ENCODE measurements at regions not wholly inside any gene's neighbourhood (a gene's known extent, or its start where the extent isn't known, plus 50 kb on each side); places are given as distances from the start of the nearest gene placed in this dataset.

GRCh38 chr13:109572389-109572788 lies 214.0 kb downstream of the IRS2 start:
- no peak for TF ChIP-seq CTCF (IDR thresholded peaks at IDR 0.05; ENCODE audit: unreplicated experiment)
- Mint-ChIP-seq H3K27me3 (peaks cover 5% of the 10 kb centered on the region), H3K27ac (no peak overlapping the region), H3K36me3 (ENCODE audit: insufficient read depth) (no peaks in the 10 kb centered on the region), H3K9me3 (ENCODE audit: low read depth) (no peaks in the 10 kb centered on the region), H3K4me3 (ENCODE audit: low read depth) (no peak overlapping the region), H3K4me1 (ENCODE audit: low read depth) (peaks cover 5% of the 10 kb centered on the region)
- DNase-seq (ENCODE audit: low spot score, unreplicated experiment): no peak

- TF ChIP-seq CTCF (IDR thresholded peaks at IDR 0.05; ENCODE audit: unreplicated experiment): no peak
- H3K4me3 Mint-ChIP-seq (ENCODE audit: low read depth): no peak overlapping the region
- no peaks in the 10 kb centered on the region for H3K36me3 Mint-ChIP-seq (ENCODE audit: insufficient read depth)
- H3K4me1 Mint-ChIP-seq (ENCODE audit: low read depth): no peaks in the 10 kb centered on the region
- H3K9me3 Mint-ChIP-seq (ENCODE audit: low read depth): no peaks in the 10 kb centered on the region
- no peak for DNase-seq (ENCODE audit: low spot score, unreplicated experiment)
- H3K27ac Mint-ChIP-seq: no peak overlapping the region
- H3K27me3 Mint-ChIP-seq: no peaks in the 10 kb centered on the region
Measured at GRCh38 chr13:109569958-109570711, 216.2 kb downstream of the IRS2 start.

DNA sequence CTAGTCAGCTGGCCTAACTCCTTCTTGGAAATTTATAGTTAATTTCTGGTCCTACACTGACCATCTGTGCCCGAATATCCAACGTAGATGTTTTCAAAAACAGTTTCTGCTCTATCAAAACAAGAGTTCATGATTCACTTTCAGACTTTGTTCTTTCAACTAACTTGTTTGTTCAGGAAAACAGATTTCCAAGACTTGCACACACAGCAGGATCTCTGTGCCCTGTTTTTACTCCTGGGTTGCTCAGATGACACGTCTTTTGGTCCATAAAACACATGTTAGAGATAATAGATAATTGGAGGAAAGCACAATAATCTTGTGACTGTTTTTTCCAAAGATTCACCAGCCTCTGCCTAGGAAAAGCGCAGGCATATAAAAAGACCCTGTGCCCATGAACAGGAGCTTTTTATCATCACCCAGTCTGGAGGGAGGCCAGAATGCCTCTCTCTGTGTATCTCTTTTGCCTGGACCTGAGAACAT lies 218.0 kb downstream of the IRS2 start:
- H3K27me3 Mint-ChIP-seq: no peaks in the 10 kb centered on the region
- H3K27ac Mint-ChIP-seq: no peak overlapping the region
- no peaks in the 10 kb centered on the region for H3K9me3 Mint-ChIP-seq (ENCODE audit: low read depth)
- no peaks in the 10 kb centered on the region for H3K4me1 Mint-ChIP-seq (ENCODE audit: low read depth)
- H3K4me3 Mint-ChIP-seq (ENCODE audit: low read depth): no peak overlapping the region
- no peak for DNase-seq (ENCODE audit: low spot score, unreplicated experiment)
- no peaks in the 10 kb centered on the region for H3K36me3 Mint-ChIP-seq (ENCODE audit: insufficient read depth)
- TF ChIP-seq CTCF (IDR thresholded peaks at IDR 0.05; ENCODE audit: unreplicated experiment): no peak

DNA sequence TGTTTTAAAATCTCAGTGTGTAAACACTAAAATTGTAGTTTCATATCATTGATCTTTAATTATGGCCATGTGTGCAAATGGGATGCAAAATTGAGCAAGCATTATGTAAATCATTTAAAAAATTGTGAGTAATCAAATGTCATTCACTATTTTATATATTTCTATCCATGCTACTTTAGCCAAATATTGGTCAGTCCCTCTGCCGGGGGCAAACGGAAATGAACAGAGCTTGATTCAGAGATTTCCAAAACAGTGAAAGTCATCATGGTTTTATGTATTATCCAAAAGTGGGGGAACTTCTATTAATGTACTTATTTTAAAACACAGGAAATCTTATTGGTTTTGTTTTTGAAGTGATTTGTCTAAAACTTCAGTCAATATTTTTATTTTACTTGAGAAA lies 219.1 kb downstream of the IRS2 start:
- H3K27ac Mint-ChIP-seq: no peak overlapping the region
- H3K27me3 Mint-ChIP-seq: no peaks in the 10 kb centered on the region
- H3K36me3 Mint-ChIP-seq (ENCODE audit: insufficient read depth): no peaks in the 10 kb centered on the region
- no peak overlapping the region for H3K4me3 Mint-ChIP-seq (ENCODE audit: low read depth)
- H3K9me3 Mint-ChIP-seq (ENCODE audit: low read depth): no peaks in the 10 kb centered on the region
- no peak for DNase-seq (ENCODE audit: low spot score, unreplicated experiment)
- TF ChIP-seq CTCF (IDR thresholded peaks at IDR 0.05; ENCODE audit: unreplicated experiment): no peak
- no peaks in the 10 kb centered on the region for H3K4me1 Mint-ChIP-seq (ENCODE audit: low read depth)

DNA sequence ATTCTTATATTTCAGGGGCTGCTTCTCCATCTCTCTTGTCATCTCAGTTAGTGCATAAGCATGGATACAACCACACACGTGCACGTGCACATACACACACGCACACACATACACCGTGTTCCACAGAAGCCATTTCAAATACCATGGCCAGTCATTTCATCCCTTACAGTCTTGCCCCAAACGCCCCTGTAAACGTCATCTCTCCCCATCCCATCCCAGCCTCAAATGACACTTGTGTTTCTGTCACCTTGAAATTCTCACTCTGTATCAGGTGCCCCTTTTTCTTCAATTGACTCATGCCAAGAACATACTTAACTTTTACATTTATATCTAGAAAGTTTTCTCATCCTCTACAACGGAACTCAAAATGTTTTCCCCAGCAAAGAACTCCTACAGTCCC lies 220.5 kb downstream of the IRS2 start:
- TF ChIP-seq CTCF (IDR thresholded peaks at IDR 0.05; ENCODE audit: unreplicated experiment): no peak
- no peak for DNase-seq (ENCODE audit: low spot score, unreplicated experiment)
- H3K27me3 Mint-ChIP-seq: no peaks in the 10 kb centered on the region
- no peaks in the 10 kb centered on the region for H3K9me3 Mint-ChIP-seq (ENCODE audit: low read depth)
- H3K36me3 Mint-ChIP-seq (ENCODE audit: insufficient read depth): no peaks in the 10 kb centered on the region
- no peak overlapping the region for H3K27ac Mint-ChIP-seq
- no peak overlapping the region for H3K4me3 Mint-ChIP-seq (ENCODE audit: low read depth)
- H3K4me1 Mint-ChIP-seq (ENCODE audit: low read depth): no peaks in the 10 kb centered on the region

All from progenitor cell of endocrine pancreas (in vitro differentiated cells).